ENCODE measurements at regions not wholly inside any gene's neighbourhood (a gene's known extent, or its start where the extent isn't known, plus 50 kb on each side); places are given as distances from the start of the nearest gene placed in this dataset.

DNA sequence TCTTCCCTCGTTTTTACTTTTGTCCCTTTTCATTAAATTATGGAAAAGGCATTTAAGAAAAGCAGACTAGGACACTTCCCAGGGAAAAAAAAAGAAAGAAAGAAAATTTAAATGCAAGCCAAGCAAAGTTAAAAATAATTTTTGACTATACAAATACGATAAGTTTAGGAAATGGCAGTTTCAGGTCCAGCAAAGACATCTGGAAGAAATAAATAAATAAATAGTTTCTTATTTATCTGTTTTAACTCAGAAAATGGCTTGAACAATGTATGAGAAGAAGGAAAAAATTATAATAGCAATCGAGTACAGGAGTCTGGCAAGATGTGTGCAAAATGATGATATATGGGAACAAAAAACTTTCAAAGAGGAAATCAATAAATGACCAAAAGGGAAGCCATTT lies 114.6 kb upstream of the NCKAP5 start:
- no peak overlapping the region for H3K4me3 ChIP-seq (ENCODE audit: control insufficient read depth, low read depth, low read length)
- DNase-seq (ENCODE audit: low read depth), result no peak
- no peak for TF ChIP-seq CTCF (IDR thresholded peaks at IDR 0.05; ENCODE audit: control insufficient read depth, insufficient read depth, low read depth, low read length, missing control alignments)

GRCh38 chr2:133685636-133686215 lies 117.5 kb upstream of the NCKAP5 start:
- H3K4me3 ChIP-seq (ENCODE audit: control insufficient read depth, low read depth, low read length), result no peak overlapping the region
- no peak for DNase-seq (ENCODE audit: low read depth)
- no peak for TF ChIP-seq CTCF (IDR thresholded peaks at IDR 0.05; ENCODE audit: control insufficient read depth, insufficient read depth, low read depth, low read length, missing control alignments)

DNA sequence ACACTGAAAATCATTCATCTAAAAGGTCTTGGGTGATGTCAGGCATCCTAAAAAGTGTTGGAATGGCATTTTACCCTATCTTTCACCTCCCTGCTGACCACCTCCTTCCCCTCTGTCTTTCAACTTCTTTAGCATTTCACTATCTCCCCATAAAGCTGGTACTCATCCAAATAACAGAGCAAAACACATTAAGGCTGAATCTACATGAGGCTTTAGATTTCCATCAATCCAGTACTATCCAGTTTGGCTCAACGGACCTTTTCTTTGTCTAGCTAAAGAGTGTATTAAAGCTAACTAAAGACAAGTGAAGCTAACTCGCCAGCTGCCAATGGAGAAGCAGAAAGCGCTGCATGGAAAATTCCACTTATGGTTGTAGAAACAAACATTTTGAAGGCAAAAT lies 122.5 kb upstream of the NCKAP5 start:
- DNase-seq (ENCODE audit: low read depth), result no peak
- H3K4me3 ChIP-seq (ENCODE audit: control insufficient read depth, low read depth, low read length), result no peak overlapping the region
- TF ChIP-seq CTCF (IDR thresholded peaks at IDR 0.05; ENCODE audit: control insufficient read depth, insufficient read depth, low read depth, low read length, missing control alignments), result no peak

DNA sequence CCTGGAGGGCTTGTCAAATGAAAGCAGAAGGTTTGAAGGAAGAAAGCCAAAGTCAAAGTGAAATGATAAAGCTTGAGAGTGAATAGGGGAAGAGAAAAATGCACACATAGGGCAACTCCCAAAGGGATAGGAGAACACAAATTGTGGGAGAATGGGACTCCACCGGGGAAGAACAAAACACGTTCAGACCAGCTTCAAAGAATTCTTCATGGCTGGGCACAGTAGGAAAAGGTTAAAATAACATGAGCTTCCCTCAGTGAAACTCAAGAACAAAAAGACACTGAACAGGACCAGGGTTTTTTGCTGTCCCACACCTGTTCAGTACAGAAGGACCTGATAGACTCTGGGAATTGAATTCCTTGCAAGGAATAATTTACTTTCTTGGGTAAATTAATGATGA lies 123.1 kb upstream of the NCKAP5 start:
- DNase-seq (ENCODE audit: low read depth), result no peak
- H3K4me3 ChIP-seq (ENCODE audit: control insufficient read depth, low read depth, low read length), result no peak overlapping the region
- TF ChIP-seq CTCF (IDR thresholded peaks at IDR 0.05; ENCODE audit: control insufficient read depth, insufficient read depth, low read depth, low read length, missing control alignments), result no peak

DNA sequence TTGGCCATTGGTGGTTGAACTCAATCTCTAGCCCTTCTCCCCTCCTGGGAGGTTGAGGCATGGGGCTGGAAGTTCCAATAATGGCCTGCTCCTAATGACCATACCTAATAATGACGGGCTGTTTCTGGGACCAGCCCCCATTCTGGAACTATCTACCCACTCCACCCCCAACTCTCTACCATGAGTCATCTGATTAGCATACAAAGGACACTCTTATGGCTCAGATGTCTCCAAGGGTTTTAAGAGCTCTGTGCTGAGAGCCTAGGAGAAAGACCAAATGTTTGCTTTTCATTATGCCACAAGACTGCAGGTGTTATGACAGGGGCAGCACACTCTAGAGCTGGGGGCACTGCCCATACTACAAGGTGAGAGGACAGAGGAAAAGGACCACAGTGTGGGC lies 137.0 kb upstream of the NCKAP5 start:
- no peak overlapping the region for H3K4me3 ChIP-seq (ENCODE audit: control insufficient read depth, low read depth, low read length)
- TF ChIP-seq CTCF (IDR thresholded peaks at IDR 0.05; ENCODE audit: control insufficient read depth, insufficient read depth, low read depth, low read length, missing control alignments), result no peak
- no peak for DNase-seq (ENCODE audit: low read depth)

- peak; percentile 88 for DNase-seq (ENCODE audit: low read depth)
- TF ChIP-seq CTCF (IDR thresholded peaks at IDR 0.05; ENCODE audit: control insufficient read depth, insufficient read depth, low read depth, low read length, missing control alignments), result no peak
- H3K4me3 ChIP-seq (ENCODE audit: control insufficient read depth, low read depth, low read length), result no peak overlapping the region
Observed at GRCh38 chr2:133710613-133711012, 142.3 kb upstream of the NCKAP5 start.

DNA sequence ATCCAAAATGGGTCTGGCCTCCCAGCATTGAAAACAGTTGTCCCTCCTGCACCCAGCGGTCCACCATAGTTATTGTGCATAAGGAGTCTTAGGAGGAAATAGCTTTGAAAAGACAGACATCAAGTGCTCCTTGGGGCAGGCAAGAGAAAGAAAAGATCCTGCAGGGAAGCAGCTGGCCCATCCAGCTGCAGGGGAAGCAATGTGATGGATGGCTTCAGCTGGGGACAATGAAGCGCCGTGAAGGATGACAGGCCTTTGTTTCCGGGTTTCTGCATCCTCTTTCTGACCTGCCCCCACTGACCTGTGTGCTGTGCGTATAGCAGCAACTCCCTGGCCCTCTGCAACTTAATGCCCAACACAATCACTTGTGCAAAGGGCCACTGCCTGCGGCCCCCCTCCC lies 142.9 kb upstream of the NCKAP5 start:
- no peak for TF ChIP-seq CTCF (IDR thresholded peaks at IDR 0.05; ENCODE audit: control insufficient read depth, insufficient read depth, low read depth, low read length, missing control alignments)
- no peak for DNase-seq (ENCODE audit: low read depth)
- H3K4me3 ChIP-seq (ENCODE audit: control insufficient read depth, low read depth, low read length), result no peak overlapping the region

Measured in AG09309 (cell line).